ENCODE measurements at regions not wholly inside any gene's neighbourhood (a gene's known extent, or its start where the extent isn't known, plus 50 kb on each side); places are given as distances from the start of the nearest gene placed in this dataset.
"Not testable (repeated sequence)": the region's sequence is repeated elsewhere in the genome, so short reads cannot be mapped to it uniquely, and the experiment has no call there.

- Histone ChIP-seq H4K20me1 (ENCODE audit: control insufficient read depth, insufficient read depth) (no peaks in the 10 kb centered on the region), H3K27ac (ENCODE audit: control insufficient read depth, insufficient read depth) (no peak overlapping the region), H3K9me3 (replicated peaks; ENCODE audit: control insufficient read depth, insufficient read depth, low read length) (no peaks in the 10 kb centered on the region), H2AFZ (ENCODE audit: control insufficient read depth, low read depth, low read length) (no peak overlapping the region), H3K4me1 (ENCODE audit: control insufficient read depth, insufficient read depth, low read length) (no peaks in the 10 kb centered on the region), H3K27me3 (replicated peaks in 1 of 2; ENCODE audit: control insufficient read depth in 2 of 2, insufficient read depth in 2 of 2, low read length in 1 of 2) (peaks cover 0 to 2% of the 10 kb centered on the region in 2 experiments; a peak in 2 of 4 replicates), H3K4me3 (no peak overlapping the region), H3K36me3 (ENCODE audit: control insufficient read depth in 2 of 2, insufficient read depth in 2 of 2, low read length in 1 of 2) (no peaks in the 10 kb centered on the region), H3K9ac (ENCODE audit: control insufficient read depth, insufficient read depth, low read length) (no peak overlapping the region), H3K79me2 (ENCODE audit: control insufficient read depth, insufficient read depth, low read length) (no peaks in the 10 kb centered on the region), H3K4me2 (ENCODE audit: control insufficient read depth, insufficient read depth) (no peak overlapping the region)
- ChIA-PET POLR2A (no interaction called here), SMC1A (ENCODE audit: uncharacterized antibody, unreplicated experiment) (no interaction called here), RAD21 (ENCODE audit: unreplicated experiment) (no interaction called here), CTCF (interaction anchor here (0.9 to 1.3 kb wide), 2 partner anchors 21 to 280 kb away, joined by 3 read pairs; no protein-coding TSS in a partner anchor)
- 66% methylated on average over 2 of the region's 2 CpGs for WGBS (ENCODE audit: insufficient coverage, insufficient replicate concordance, low lambda C conversion rate, missing lambda C conversion rate)
- no peak for FAIRE-seq
- in situ Hi-C loops (cut with MboI) (no loop called here), intact Hi-C loops (cut with micrococcal nuclease; ENCODE audit: unreplicated experiment) (no loop called here)
- no peak for DNase-seq (ENCODE audit: low read depth, low spot score)
- no TSS peak for BruUV-seq (replicated peaks)
- no peak for ATAC-seq
- TF ChIP-seq FOXM1 (IDR thresholded peaks at IDR 0.05; ENCODE audit: low read depth, low read length) (no peak), FOS (IDR thresholded peaks at IDR 0.05; ENCODE audit: borderline replicate concordance, extremely low read depth, insufficient read length) (no peak), HDGF (IDR thresholded peaks at IDR 0.05) (no peak), ELK1 (IDR thresholded peaks at IDR 0.05; ENCODE audit: low read depth, low read length) (no peak), ZNF217 (IDR thresholded peaks at IDR 0.05) (no peak), MEF2B (IDR thresholded peaks at IDR 0.05; ENCODE audit: partially characterized antibody, poor library complexity, severe bottlenecking) (no peak), ZNF24 (IDR thresholded peaks at IDR 0.05) (no peak)
Observed at GRCh38 chr5:36407396-36407795, 105.7 kb upstream of the RANBP3L start.

GRCh38 chr5:36409711-36410110 lies 108.0 kb upstream of the RANBP3L start:
- H3K4me3 ChIP-seq; H3K27me3 ChIP-seq (replicated peaks in 1 of 2; ENCODE audit: control insufficient read depth in 2 of 2, insufficient read depth in 2 of 2, low read length in 1 of 2); H2AFZ ChIP-seq (ENCODE audit: control insufficient read depth, low read depth, low read length); DNase-seq (ENCODE audit: low read depth, low spot score); H3K4me2 ChIP-seq (ENCODE audit: control insufficient read depth, insufficient read depth); H3K9ac ChIP-seq (ENCODE audit: control insufficient read depth, insufficient read depth, low read length); H4K20me1 ChIP-seq (ENCODE audit: control insufficient read depth, insufficient read depth); H3K4me1 ChIP-seq (ENCODE audit: control insufficient read depth, insufficient read depth, low read length); intact Hi-C loops (cut with micrococcal nuclease; ENCODE audit: unreplicated experiment); in situ Hi-C loops (cut with MboI); POLR2A ChIA-PET; H3K9me3 ChIP-seq (replicated peaks; ENCODE audit: control insufficient read depth, insufficient read depth, low read length); H3K36me3 ChIP-seq (ENCODE audit: control insufficient read depth in 2 of 2, insufficient read depth in 2 of 2, low read length in 1 of 2); H3K27ac ChIP-seq (ENCODE audit: control insufficient read depth, insufficient read depth); FAIRE-seq; RAD21 ChIA-PET (ENCODE audit: unreplicated experiment); H3K79me2 ChIP-seq (ENCODE audit: control insufficient read depth, insufficient read depth, low read length); BruUV-seq (replicated peaks); ATAC-seq: not testable (repeated sequence)
- ChIA-PET SMC1A (ENCODE audit: uncharacterized antibody, unreplicated experiment) (interaction anchor here (0.7 kb wide), 1 partner anchor 144 kb away, joined by 5 read pairs; no protein-coding TSS in a partner anchor), CTCF (interaction anchor here (0.7 to 1.4 kb wide), 3 partner anchors 10 to 97 kb away, joined by 3 read pairs; no protein-coding TSS in a partner anchor)

GRCh38 chr5:36410672-36411071 lies 109.0 kb upstream of the RANBP3L start:
- H3K4me1 ChIP-seq (ENCODE audit: control insufficient read depth, insufficient read depth, low read length); DNase-seq (ENCODE audit: low read depth, low spot score); intact Hi-C loops (cut with micrococcal nuclease; ENCODE audit: unreplicated experiment); POLR2A ChIA-PET; in situ Hi-C loops (cut with MboI); H3K79me2 ChIP-seq (ENCODE audit: control insufficient read depth, insufficient read depth, low read length); H3K27ac ChIP-seq (ENCODE audit: control insufficient read depth, insufficient read depth); H3K9ac ChIP-seq (ENCODE audit: control insufficient read depth, insufficient read depth, low read length); ATAC-seq; H3K4me3 ChIP-seq; SMC1A ChIA-PET (ENCODE audit: uncharacterized antibody, unreplicated experiment); CTCF ChIA-PET; H4K20me1 ChIP-seq (ENCODE audit: control insufficient read depth, insufficient read depth); FAIRE-seq; H3K9me3 ChIP-seq (replicated peaks; ENCODE audit: control insufficient read depth, insufficient read depth, low read length); H3K36me3 ChIP-seq (ENCODE audit: control insufficient read depth in 2 of 2, insufficient read depth in 2 of 2, low read length in 1 of 2); H3K4me2 ChIP-seq (ENCODE audit: control insufficient read depth, insufficient read depth); H2AFZ ChIP-seq (ENCODE audit: control insufficient read depth, low read depth, low read length); RAD21 ChIA-PET (ENCODE audit: unreplicated experiment); H3K27me3 ChIP-seq (replicated peaks in 1 of 2; ENCODE audit: control insufficient read depth in 2 of 2, insufficient read depth in 2 of 2, low read length in 1 of 2); BruUV-seq (replicated peaks): not testable (repeated sequence)
- 17% methylated on average over 2 of the region's 2 CpGs for WGBS (ENCODE audit: insufficient coverage, insufficient replicate concordance, low lambda C conversion rate, missing lambda C conversion rate)
